A549 (cell line): ENCODE measurements at regions not wholly inside any gene's neighbourhood (a gene's known extent, or its start where the extent isn't known, plus 50 kb on each side); places are given as distances from the start of the nearest gene placed in this dataset.

Source experiments
- EP300 ChIP-seq, 2 experiments: fragments of >200 bp; sonication (Bioruptor Twin); formaldehyde crosslinking; IDR thresholded peaks; 2 replicates in 1 of 2; 3 replicates in 1 of 2; pipeline ENCODE4 v1.6.1; 2016 to 2017
- POLR2AphosphoS2 ChIP-seq: conservative IDR thresholded peaks from 2 replicates; pipeline ENCODE4 v1.6.1; 2012; ENCODE audit warnings: low read length, improper control_type of control experiment, inconsistent platforms
- RARB ChIP-seq: fragments of 250-450 bp; sonication (Bioruptor Pico); IDR thresholded peaks from 2 replicates; pipeline ENCODE4 v1.8.0; 2021; ENCODE audit warnings: mild to moderate bottlenecking, moderate library complexity
- TF ChIP-seq, protein P1 (sequence below): fragments of >200 bp; sonication (Bioruptor Twin); formaldehyde crosslinking; IDR thresholded peaks from 3 replicates; pipeline ENCODE4 v1.5.1; 2016

DNA sequence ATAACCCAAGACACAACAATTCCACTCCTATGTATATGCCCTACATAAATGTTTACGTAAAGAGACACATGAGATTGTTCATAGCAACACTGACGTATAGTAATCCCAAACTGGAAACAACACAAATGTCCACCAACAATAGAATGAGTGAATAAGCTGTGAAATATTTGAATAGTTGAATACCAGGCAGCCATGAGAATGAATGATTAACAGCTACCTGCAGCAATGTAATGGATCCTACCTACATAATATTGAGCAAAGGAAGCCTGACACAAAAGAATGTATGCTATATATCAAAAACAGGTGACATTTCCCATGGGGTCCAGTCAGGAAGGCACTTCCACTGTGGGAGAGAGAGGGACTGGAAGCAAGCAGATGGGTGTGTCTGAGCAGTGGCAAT is 92.8 kb upstream of the LINC01488 start:
- TF ChIP-seq POLR2AphosphoS2 = no peak
- TF ChIP-seq, protein P1, sequence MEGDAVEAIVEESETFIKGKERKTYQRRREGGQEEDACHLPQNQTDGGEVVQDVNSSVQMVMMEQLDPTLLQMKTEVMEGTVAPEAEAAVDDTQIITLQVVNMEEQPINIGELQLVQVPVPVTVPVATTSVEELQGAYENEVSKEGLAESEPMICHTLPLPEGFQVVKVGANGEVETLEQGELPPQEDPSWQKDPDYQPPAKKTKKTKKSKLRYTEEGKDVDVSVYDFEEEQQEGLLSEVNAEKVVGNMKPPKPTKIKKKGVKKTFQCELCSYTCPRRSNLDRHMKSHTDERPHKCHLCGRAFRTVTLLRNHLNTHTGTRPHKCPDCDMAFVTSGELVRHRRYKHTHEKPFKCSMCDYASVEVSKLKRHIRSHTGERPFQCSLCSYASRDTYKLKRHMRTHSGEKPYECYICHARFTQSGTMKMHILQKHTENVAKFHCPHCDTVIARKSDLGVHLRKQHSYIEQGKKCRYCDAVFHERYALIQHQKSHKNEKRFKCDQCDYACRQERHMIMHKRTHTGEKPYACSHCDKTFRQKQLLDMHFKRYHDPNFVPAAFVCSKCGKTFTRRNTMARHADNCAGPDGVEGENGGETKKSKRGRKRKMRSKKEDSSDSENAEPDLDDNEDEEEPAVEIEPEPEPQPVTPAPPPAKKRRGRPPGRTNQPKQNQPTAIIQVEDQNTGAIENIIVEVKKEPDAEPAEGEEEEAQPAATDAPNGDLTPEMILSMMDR = no peak
- TF ChIP-seq EP300 (IDR thresholded peaks at IDR 0.05) = no peak
- no peak for TF ChIP-seq RARB (CRISPR knock-in tag)
